Endothelial cell of umbilical vein (primary cell): ENCODE measurements at regions not wholly inside any gene's neighbourhood (a gene's known extent, or its start where the extent isn't known, plus 50 kb on each side); places are given as distances from the start of the nearest gene placed in this dataset.

Source experiments
- BruUV-seq: library from RNA; stranded (reverse); fragments of 400-500 nt; replicated peaks from 2 replicates; lab custom pipeline; 2021; lab: Mats Ljungman, UMichigan
- CTCF ChIA-PET: fragments of 300-600, 350-600 bp; sonication (Branson Sonifier 250); formaldehyde crosslinking; loops from one replicate; lab custom pipeline; 2021; ENCODE audit warnings: antibody characterized with exemption, inconsistent platforms; lab: Charles Lee
- POLR2A ChIA-PET: fragments of 300-600, 350-600 bp; sonication (Branson Sonifier 250); formaldehyde crosslinking; loops from one replicate; lab custom pipeline; 2021; ENCODE audit warnings: antibody characterized with exemption, inconsistent platforms; lab: Charles Lee
- DNase-seq: peaks from one replicate; pipeline ENCODE4 v3.0.0-alpha.2; 2011; ENCODE audit warnings: low read depth, low spot score
- FAIRE-seq: peaks from 2 replicates; lab custom pipeline; 2011; peaks lifted over from hg19 to GRCh38; lab: Jason Lieb, UNC
- H2AFZ ChIP-seq: 2 replicates; pipeline ENCODE4 v1.6.0; 2012; ENCODE audit warnings: low read depth, low read length, control low read depth, inconsistent platforms
- H3K27ac ChIP-seq: 2 replicates; pipeline ENCODE4 v1.5.1; 2011; ENCODE audit warnings: low read depth, mild to moderate bottlenecking, control low read depth, low read length, moderate library complexity; ENCODE audit not compliant: insufficient read depth
- H3K27me3 ChIP-seq, 2 experiments: 2 replicates each; pipeline versions ENCODE4 v1.6.0 to v1.6.1; 2011; ENCODE audit warnings: low read length in 2 of 2, mixed read lengths in 1 of 2; ENCODE audit not compliant: control insufficient read depth in 2 of 2, insufficient read depth in 2 of 2
- H3K36me3 ChIP-seq, 2 experiments: 2 replicates in 1 of 2; 3 replicates in 1 of 2; pipeline ENCODE4 v1.5.1; 2011; ENCODE audit warnings: low read length in 2 of 2, mild to moderate bottlenecking in 1 of 2, moderate library complexity in 1 of 2; ENCODE audit not compliant: control insufficient read depth in 2 of 2, insufficient read depth in 2 of 2; ENCODE audit errors: extremely low read depth in 1 of 2
- H3K4me1 ChIP-seq: 3 replicates; pipeline ENCODE4 v1.5.1; 2011; ENCODE audit warnings: mild to moderate bottlenecking, low read length; ENCODE audit not compliant: control insufficient read depth, insufficient read depth; ENCODE audit errors: extremely low read depth
- H3K4me2 ChIP-seq: 2 replicates; pipeline ENCODE4 v1.6.1; 2011; ENCODE audit warnings: low read length, control low read depth, mixed read lengths; ENCODE audit not compliant: insufficient read depth
- H3K4me3 ChIP-seq, 3 experiments: fragments of 200-600 bp in 1 of 3; sonication (generic), shearing (Covaris generic) in 1 of 3; replicated peaks in 1 of 3; 2 replicates each; pipeline ENCODE4 v1.5.1; 2011 to 2016; ENCODE audit warnings: control low read depth in 3 of 3, low read length in 3 of 3, mild to moderate bottlenecking in 2 of 3, inconsistent platforms in 1 of 3, low read depth in 1 of 3, moderate library complexity in 1 of 3; ENCODE audit not compliant: insufficient read depth in 1 of 3
- H3K79me2 ChIP-seq: 2 replicates; pipeline ENCODE4 v1.6.0; 2012; ENCODE audit warnings: low read length, inconsistent platforms; ENCODE audit not compliant: control insufficient read depth, insufficient read depth
- H3K9ac ChIP-seq: replicated peaks from 2 replicates; pipeline ENCODE3; 2011; ENCODE audit warnings: low read length, control low read depth; ENCODE audit not compliant: insufficient read depth; ENCODE audit errors: extremely low read depth
- H3K9me1 ChIP-seq: replicated peaks from 3 replicates; pipeline ENCODE4 v1.6.0; 2011; ENCODE audit warnings: mild to moderate bottlenecking, low read length; ENCODE audit not compliant: control insufficient read depth, insufficient read depth; ENCODE audit errors: extremely low read depth
- H3K9me3 ChIP-seq: replicated peaks from 2 replicates; pipeline ENCODE4 v1.5.1; 2012; ENCODE audit warnings: low read length, inconsistent platforms; ENCODE audit not compliant: control insufficient read depth, insufficient read depth
- H4K20me1 ChIP-seq: replicated peaks from 2 replicates; pipeline ENCODE3; 2011; ENCODE audit warnings: mild to moderate bottlenecking, low read length; ENCODE audit not compliant: control insufficient read depth, insufficient read depth; ENCODE audit errors: extremely low read depth
- CTCF ChIP-seq, 2 donors: IDR thresholded peaks; 1 replicate in 1 of 2; 2 replicates in 1 of 2; pipeline ENCODE4 v1.5.1; 2011; ENCODE audit warnings: low read length in 2 of 2, mild to moderate bottlenecking in 2 of 2, moderate library complexity in 2 of 2, control low read depth in 1 of 2, inconsistent platforms in 1 of 2, low read depth in 1 of 2; ENCODE audit not compliant: insufficient read depth in 1 of 2; ENCODE audit errors: extremely low read depth in 1 of 2
- EZH2 ChIP-seq: IDR thresholded peaks from 2 replicates; pipeline ENCODE4 v1.6.1; 2012; ENCODE audit warnings: borderline replicate concordance, low read depth, mild to moderate bottlenecking, moderate library complexity, low read length, inconsistent platforms; ENCODE audit not compliant: severe bottlenecking
- FOS ChIP-seq: IDR thresholded peaks from 2 replicates; pipeline ENCODE4 v1.6.1; 2011; ENCODE audit warnings: mild to moderate bottlenecking, low read length, moderate library complexity, borderline replicate concordance; ENCODE audit not compliant: insufficient read depth
- GATA2 ChIP-seq: IDR thresholded peaks from 2 replicates; pipeline ENCODE4 v1.7.0; 2011; ENCODE audit warnings: low read depth, mild to moderate bottlenecking, moderate library complexity, mixed read lengths, low read length; ENCODE audit not compliant: insufficient read length, insufficient read depth
- JUN ChIP-seq: IDR thresholded peaks from 2 replicates; pipeline ENCODE4 v1.6.1; 2011; ENCODE audit warnings: borderline replicate concordance, low read depth; ENCODE audit not compliant: insufficient read length, insufficient read depth
- MAX ChIP-seq: IDR thresholded peaks from 2 replicates; pipeline ENCODE4 v1.6.1; 2011; ENCODE audit not compliant: insufficient read depth, insufficient read length
- MYC ChIP-seq: IDR thresholded peaks from one replicate; pipeline ENCODE4 v1.6.1; 2011; ENCODE audit warnings: mild to moderate bottlenecking, low read depth, low read length
- POLR2A ChIP-seq: IDR thresholded peaks from 2 replicates; pipeline ENCODE4 v1.6.1; 2012; ENCODE audit warnings: low read depth, mild to moderate bottlenecking, control low read depth, low read length
- POLR2AphosphoS5 ChIP-seq: IDR thresholded peaks from 2 replicates; pipeline ENCODE4 v1.6.1; 2012; ENCODE audit warnings: low read depth, mild to moderate bottlenecking, control low read depth, low read length, moderate library complexity; ENCODE audit not compliant: insufficient read depth
- dilution Hi-C: fragments of 300-500 bp; cut with MboI; formaldehyde crosslinking; loops from one replicate; pipeline ENCODE4 v1.15.0; 2019; ENCODE audit warnings: low sequenced_read_pairs; ENCODE audit not compliant: extremely low pct_ligation_motif_present
- intact Hi-C: fragments of 100-400 bp; cut with micrococcal nuclease; formaldehyde crosslinking; loops from one replicate; pipeline ENCODE4 v1.10.0; 2022

- no peak for TF ChIP-seq MAX
- TF ChIP-seq GATA2 = no peak
- no peak for TF ChIP-seq POLR2AphosphoS5
- TF ChIP-seq MYC = no peak
- TF ChIP-seq CTCF (IDR thresholded peaks at IDR 0.05; ENCODE audit: extremely low read depth in 1 of 2, insufficient read depth in 1 of 2, low read depth in 1 of 2, low read length in 2 of 2) = no peak
- TF ChIP-seq FOS = no peak
- TF ChIP-seq EZH2 = no peak
- TF ChIP-seq JUN = no peak
- no peak for TF ChIP-seq POLR2A
- Histone ChIP-seq H3K79me2 (no peaks in the 10 kb centered on the region), H2AFZ (no peak overlapping the region), H3K9me1 (no peaks in the 10 kb centered on the region), H3K27me3 (peaks cover 9 to 11% of the 10 kb centered on the region in 2 experiments), H3K4me2 (no peak overlapping the region), H3K36me3 (no peaks in the 10 kb centered on the region), H3K4me1 (peaks cover 5% of the 10 kb centered on the region), H3K4me3 (no peak overlapping the region), H3K9me3 (no peaks in the 10 kb centered on the region), H4K20me1 (no peaks in the 10 kb centered on the region), H3K27ac (no peak overlapping the region), H3K9ac (no peak overlapping the region)
- ChIA-PET POLR2A (no interaction called here), CTCF (no interaction called here)
- dilution Hi-C loops = no loop called here
- BruUV-seq = no TSS peak
- intact Hi-C loops = no loop called here
- no peak for FAIRE-seq
- DNase-seq = no peak
Measured at GRCh38 chr10:2917926-2918325, 149.4 kb upstream of the PFKP start.
